GM18498 (cell line): ENCODE measurements at regions not wholly inside any gene's neighbourhood (a gene's known extent, or its start where the extent isn't known, plus 50 kb on each side); places are given as distances from the start of the nearest gene placed in this dataset.

Source experiments
- ATAC-seq: cut with Tn5 transposase; IDR thresholded peaks from one replicate; pipeline ENCODE4 v1.9.1; 2021; ENCODE audit warnings: mild to moderate bottlenecking, moderate library complexity; ENCODE audit not compliant: unreplicated experiment

DNA sequence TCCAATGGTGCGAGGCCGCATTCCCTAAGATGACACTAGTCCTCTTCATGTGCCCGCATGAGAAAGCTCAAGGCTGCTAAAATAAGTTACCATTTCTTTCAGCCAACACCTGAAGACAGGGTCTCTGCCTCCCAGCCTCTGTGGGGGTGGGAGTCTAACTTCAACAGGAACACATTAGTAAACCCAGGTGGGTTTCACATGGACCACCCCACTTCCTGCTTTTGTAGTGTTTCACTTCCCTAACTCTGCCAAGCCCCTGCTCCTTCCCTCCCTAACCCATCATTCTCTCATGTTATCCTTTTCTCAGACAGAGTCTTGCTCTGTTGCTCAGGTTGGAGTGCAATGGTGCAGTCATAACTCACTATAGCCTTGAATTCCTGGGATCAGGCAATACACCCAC is 783.6 kb downstream of the UQCRFS1 start:
- ATAC-seq: no peak

DNA sequence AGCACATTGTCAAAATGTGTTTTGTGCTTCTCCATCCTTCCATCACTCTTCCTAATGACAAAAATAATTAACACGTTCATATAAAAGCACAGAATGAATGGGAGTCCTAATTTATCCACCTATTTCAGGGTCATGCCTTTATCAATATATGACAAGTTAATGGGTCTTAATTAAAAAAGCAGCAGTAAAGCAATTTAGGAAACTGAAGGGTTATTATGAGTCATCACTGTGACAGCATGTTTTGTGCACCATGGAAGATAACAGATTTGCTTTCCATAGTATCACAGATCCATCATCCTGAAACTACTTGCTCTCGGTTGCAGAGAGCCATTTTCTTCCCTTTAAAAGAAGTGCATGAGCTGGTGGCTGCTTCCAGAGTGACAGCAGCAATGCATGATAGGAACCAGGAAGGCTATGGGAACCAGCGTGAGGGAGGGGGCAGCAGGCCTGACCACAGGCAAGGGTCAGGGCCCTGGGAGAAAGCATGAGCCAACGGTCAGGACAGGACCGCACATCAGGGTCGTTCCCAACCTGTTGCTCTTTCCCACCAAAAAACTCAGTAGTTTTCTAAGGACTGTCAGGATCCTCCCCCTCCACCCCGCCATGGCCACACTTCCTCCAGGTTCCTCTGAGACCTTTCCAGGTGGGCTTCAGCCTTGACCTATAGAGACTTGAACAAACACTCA is 784.1 kb downstream of the UQCRFS1 start:
- no peak for ATAC-seq

DNA sequence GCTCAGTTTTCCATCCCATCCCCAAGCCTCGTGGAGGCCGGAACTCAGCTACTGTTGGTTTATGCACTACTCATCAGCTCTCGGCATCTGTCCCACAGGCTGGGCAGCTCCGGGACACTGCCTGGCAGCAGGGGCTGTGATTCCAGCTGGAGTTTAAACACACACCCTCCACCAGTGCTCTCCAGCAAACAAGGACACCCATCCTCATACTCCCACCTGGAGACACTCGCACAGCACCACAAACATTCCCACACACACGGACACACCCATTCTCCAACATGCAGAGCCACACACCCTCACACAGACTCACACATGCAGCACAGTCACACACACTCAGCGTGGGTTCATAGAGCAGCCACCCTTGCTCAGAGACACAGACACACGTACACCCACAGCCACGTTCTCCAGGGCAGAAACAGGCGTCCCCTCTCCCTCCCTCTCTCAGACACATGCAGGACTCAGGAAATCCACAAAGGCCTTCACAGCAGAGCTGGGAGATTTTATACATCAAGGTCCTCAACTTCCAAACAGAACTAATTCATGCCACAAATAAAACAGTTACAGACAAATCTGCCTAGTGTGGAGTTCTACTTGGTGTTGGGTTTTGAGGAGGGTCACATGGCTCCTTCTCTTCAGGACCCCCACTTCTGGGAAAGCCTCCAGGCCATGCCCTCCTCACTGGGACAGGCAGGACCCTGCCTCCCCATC is 785.4 kb downstream of the UQCRFS1 start:
- no peak for ATAC-seq

DNA sequence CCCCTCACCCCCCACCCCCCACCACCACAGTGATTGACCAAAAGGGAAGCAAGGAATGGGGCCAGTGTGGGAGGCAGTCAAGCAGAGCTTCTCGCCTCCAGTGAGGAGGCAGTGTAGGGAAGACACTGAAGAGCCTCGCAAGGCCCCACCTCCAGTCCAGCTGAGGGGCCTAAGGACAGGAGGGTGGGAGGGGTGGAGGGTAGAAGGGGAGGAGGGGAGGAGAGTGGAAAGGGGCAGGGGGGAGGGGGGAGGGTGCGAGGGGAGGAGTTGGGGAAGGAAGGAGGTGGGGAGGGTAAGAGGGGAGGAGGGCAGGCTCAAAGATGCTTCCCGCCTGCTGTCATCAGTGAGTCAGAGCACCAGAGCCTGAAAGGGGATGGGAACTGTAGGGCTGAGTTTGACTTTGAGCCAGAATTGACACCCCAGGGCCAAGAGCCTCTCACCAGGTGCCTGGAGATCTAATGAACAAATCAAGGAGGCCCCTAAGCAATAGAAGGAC is 786.2 kb downstream of the UQCRFS1 start:
- no peak for ATAC-seq

DNA sequence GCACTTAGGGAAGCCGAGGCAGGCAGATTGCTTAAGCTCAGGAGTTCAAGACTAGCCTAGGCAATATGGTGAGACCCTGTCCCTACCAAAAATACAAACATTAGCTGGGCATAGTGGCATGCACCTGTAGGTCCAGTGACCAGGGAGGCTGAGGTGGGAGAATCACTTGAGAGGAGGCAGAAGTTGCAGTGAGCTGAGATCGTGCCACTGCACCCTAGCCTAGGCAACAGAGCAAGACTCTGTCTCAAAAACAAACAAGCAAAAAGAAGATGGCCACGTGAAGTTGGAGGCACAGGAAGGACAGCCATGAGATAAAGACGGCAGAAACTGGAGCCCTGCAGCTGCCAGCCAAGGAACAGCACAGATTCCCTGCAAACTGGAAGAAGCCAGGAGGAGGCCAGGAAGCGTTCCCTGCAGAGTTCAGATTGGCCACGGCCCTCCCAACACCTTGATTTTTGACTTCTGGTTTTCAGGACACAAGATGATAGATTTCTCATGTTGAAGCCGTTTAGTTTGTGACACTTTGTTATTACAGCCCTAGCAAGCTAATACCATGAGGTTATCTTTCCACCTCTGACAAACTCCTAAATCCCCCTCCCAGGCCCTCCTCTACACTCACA is 786.7 kb downstream of the UQCRFS1 start:
- ATAC-seq: no peak

DNA sequence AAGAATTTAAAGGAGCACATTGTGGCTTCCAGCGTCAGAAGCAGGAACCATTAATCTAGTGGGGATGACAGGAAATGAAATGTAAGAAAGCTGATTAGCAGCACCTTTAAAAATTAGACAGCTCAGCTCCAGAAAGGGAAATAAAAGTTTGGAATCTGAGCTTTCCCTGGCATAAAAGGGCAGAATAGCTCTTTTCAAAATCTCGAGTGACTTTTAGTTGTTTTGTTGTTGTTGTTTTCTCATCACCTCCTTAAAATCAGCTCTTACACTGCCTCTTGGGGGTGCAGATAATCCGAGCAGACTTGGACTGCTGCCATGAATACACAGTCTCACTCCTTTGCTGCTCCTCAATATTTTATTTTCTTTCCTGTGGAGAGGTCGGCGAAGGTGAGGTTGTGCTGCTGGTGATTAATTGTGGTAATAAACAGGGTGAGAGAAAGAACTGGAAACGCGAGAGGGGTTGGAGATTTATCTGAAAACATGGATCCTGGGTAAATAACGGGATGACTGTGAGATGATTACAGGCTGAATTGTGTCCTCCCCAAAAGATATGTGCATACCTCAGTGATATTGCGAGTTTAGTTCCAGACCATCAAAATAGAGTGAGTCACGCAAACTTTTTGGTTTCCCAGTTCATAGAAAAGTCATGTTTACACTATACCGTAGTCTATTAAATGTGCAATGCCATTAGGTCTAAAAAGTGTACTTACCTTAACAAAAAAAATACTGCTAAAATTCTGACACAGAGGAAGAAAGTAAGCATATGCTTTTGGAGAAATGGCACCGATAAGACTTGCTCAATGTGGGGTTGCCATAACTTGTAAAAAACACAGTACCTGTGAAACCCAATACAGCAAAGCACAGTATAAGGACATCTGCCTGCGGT is 787.7 kb downstream of the UQCRFS1 start:
- ATAC-seq: no peak

DNA sequence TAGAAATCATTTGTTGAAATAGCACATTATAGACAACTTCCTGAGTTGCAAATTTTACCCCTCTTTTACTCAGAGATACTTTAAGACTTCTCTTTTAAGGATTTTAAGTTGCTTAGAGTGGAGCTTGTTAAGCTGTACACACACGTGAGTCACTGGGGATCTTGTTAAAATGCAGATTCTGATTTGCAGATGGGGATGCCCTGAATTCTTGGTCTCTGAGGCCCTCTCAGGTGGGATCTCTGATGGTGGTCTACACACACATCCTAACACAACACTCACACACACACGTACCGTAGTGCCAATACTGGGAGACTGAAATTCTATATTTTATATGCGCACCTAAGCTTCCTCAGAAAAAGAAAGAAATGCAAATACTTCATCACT is 788.3 kb downstream of the UQCRFS1 start:
- ATAC-seq: no peak

DNA sequence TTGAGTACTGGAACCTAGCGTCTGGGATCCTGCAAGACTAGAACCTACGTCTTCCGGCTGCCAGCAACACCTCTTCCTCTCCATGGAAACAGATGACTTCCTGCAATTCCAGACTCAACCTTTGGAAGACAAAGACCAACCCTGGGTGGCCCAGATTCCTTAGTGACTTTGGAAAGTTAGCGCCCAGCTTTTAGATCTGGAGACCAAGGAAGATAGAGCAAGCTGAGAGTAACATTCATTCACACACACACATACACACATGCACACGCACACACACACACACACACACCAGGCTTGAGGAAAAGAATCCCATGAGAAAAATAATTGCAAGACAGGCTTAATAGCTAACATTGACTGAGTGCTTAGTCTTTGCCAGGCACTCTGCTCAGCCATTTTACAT is 788.9 kb downstream of the UQCRFS1 start:
- ATAC-seq: no peak

DNA sequence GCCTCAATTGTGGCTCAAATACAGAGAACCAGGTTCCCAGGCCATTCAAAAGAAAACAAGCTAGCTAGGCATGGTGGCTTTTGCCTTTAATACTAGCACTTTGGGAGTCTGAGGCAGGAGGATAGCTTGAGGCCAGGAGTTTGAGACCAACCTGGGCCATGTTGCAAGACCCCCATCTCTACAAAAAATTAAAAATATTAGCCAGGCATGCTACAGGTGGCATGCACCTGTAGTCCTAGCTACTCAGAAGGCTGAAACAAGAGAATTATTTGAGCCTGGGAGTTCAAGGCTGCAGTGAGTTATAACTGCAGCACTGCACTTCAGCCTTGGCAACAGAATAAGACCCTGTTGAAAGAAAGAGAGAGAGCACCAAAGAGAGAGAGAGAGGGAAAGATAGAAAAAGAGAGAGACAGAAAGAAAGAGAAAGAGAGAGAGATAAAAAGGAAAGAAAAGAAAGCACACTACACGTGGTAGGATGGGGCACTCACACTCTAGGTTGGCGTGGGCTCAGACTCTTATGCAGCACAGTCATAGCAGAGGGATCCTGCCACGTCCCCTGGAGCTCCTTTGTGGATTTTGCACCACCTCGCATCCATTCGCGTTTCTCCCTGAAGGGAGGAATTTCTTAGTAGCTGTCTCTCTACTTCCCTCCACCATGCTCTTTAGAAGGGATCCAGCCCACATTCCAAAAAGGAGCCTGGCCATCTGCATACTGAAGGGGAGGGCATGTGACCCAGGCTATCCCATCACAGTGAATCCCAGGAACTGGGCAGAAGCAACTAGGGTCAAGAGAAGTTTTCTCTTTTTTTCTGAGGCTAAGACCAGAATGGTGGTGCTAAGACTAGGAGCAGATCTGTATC is 789.9 kb downstream of the UQCRFS1 start:
- no peak for ATAC-seq

DNA sequence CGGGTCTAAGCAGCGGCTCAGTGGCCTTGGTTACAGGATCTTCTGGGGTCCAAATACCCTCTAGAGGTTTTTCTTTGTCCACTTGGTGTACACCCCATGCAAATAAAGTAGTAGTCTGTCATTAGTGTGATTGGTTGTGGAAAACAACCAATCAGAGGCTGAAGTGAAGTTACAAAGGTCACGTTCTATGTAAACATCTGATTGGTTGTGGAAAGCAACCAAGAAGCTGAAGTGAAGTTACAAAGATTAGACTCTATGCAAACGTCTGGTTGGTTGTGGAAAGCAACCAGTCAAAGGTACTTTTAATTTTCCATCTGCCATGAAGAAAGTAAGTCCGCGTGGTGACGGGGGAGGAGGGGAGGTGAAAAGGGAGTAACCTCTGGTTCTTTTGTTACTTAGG is 790.9 kb downstream of the UQCRFS1 start:
- ATAC-seq: no peak

DNA sequence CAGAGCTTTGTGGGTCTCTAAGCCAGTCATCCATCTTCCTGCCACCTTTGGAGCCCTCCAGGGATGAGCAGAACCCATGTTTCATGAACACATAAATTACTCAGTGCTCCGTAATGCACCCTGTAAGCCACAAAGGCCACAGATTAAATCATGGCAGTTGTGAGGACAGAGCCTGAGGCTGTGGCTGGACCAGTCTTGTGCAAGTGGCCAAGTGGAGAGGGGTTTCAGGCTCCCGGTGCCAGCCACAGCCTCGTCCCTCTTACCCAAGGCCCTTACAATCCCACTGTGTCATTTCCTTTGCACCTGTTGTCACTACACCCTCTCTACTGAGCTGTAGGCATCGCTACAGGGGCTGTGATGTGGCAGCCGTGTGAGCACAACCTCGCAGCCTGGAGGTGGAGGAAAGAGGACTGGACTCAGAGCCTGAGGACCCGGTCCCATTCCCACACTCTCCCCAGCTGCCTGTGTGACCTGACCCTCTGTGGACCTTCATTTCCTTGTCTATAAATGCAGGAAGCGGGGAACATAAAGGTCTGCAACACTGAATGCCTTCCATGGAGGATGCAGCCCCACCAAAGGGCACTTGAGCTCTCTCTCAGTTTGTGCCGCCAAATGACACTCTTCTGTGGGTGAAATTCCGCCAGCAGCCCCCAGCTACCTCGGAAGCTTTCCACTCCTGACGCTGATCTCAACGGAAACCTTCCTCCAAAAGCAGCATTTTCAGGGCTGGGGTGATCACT is 792.0 kb downstream of the UQCRFS1 start:
- ATAC-seq: no peak

DNA sequence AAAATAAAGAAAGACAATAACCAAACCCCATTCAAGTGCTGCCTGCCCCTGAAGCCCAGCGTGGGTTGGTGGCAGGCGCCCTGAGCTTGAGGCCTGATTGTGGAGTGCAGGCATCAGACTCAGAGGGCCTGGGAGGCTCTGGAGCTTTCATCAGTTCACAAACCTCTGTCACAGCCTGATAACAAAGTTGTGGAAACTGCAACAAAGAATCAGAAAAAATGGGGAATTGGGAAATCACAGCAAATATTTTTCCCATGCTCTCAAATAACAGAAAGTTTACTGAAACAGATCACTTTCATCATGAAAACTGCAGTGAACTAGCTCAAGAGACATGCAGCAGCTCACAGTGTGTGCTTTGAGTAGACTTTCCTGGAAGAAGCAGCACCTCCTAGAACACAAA is 793.6 kb downstream of the UQCRFS1 start:
- no peak for ATAC-seq

DNA sequence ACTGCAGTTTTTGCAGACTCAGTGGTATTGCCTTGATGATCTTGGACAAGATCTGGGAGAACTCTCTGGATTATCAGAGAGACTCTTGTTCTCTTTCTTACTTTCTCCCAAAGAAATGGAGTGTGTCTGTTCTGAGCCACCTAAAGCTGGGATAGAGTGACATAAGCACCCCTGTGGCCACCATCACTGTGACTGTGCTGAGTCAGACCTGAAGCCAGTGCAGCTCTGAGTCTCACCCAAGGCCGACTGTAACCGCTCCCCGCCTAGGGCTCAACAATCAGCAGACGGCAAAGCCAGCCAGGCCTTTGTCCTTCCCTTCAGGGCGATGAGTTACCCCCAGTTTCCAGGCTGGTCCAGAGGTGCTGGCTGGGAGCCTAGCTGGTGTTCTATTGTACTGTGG is 795.6 kb downstream of the UQCRFS1 start:
- ATAC-seq: no peak

DNA sequence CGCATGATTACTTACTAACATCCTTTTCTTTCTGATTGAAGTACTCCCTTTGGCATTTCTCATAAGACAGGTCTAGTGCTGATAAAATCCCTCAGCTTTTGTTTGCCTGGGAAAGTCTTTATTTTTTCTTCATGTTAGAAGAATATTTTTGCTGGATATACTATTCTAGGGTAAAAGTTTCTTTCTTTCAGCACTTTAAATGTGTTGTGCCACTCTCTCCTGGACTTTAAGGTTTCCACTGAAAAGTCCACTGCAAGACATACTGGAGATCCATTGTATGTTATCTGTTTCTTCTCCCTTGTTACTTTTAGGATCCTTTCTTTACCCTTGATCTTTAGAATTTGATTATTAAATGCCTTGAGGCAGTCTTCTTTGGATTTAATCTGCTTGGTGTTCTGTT is 796.7 kb downstream of the UQCRFS1 start:
- ATAC-seq: no peak

DNA sequence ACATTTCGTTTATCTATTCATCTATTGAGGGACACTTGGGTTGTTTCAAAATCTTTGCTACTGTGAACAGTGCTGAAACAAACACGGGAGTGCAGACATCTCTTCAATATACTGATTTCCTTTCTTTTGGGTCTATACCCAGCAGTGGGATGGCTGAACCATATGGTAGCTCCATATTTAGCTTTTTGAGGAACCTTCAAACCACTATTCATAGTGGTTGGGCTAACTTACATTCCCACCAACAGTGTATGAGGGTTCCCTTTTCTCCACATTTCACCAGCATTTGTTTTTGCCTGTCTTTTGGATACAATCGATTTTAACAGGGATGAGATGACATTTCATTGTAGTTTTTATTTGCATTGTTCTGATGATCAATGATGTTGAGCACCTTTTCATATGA is 798.2 kb downstream of the UQCRFS1 start:
- ATAC-seq: no peak

DNA sequence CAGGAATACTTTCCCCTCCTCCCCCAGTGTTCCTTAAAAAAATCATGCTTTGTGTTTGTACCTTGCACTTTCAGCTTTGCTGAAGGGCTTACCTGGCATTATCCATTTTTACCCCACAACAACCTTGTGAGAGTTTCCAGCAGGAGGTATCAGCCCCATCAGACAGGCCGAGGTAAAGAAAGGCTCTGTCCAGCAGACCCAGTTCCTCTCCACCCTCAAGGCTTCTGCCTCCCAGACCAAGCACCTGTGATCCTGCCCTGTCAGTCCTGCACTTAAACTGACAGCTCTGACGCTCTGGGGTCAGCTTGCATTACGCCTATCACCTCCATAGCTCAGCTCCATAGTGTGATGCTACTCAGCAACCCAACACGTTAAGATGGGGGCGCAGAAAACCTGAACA is 803.1 kb downstream of the UQCRFS1 start:
- ATAC-seq: no peak

DNA sequence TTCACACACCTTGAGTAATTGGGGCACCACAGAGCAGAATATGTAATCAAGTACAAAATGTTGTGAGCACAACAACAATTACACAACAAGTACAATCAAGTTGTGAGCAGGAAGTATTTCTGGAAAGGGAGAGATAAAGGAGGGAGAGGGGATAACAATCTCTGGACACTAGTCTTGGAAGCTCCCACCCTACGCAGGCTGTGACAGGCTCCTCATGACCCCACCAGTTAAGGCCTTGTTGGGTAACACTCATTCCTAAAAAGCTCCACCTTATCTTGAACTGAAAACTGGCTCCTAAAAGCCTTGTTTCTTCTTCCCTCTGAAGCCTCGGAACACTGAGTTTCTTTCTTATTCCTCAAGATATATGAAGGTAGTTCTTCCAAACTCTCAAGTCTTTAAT is 806.0 kb downstream of the UQCRFS1 start:
- ATAC-seq: no peak

DNA sequence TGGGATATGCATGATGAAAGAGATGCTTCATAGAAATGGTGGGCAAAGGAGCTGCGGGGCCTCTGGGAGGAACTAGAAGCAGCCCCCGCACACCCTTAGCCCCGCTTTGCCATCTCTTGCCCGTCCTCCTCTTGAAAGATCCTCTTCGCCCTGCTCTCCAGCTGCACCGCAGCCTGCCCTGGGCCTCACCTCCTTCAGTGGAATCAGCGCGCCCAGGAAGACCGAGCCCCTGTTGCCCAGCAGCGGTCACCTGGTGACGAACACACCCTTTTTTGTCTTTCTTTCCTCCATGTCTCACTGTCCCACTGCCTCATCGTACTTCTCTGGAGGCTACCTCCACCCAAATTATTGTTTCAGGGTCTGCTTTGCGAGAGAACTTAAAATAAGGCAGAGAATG is 807.6 kb downstream of the UQCRFS1 start:
- ATAC-seq: no peak

DNA sequence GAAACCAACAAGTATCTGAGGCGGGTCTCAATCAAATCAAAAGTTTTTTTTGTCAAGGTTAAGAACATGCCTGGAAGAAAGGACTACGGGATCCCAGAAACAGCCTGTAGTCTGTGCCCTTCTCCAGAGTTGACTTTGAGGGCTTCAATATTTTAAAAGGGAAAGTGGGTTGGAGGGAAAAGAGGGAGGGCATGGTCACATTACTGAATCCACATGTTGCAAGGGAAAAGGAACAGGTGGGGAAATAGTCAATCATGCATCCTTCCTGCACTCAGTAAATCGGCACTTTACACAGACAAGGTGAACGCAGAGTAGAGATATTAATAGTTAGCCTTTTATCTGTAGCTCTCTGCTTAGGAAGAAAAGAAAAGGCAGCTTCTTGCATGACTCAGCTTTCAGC is 808.5 kb downstream of the UQCRFS1 start:
- no peak for ATAC-seq

DNA sequence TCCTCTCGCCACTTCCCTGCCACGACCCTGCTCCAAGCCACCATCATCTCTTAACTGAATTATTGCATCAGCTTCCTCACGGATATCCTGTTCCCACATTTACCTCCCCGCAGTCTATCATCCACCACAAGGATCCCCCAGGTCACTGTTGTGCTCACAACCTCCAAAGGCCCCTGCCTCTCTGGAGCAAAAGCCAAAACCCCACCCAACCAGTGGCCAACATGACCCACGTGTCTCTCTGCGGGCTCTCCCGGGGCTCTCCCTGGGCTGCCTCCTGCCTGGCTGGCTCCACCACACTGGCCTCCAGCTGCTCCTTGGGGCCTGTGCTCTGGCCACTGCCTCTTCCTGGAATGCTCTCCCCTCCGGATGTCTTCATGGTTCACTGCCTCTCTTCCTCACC is 809.3 kb downstream of the UQCRFS1 start:
- ATAC-seq: no peak
